Stomach (tissue), 4 donors: ENCODE measurements at regions not wholly inside any gene's neighbourhood (a gene's known extent, or its start where the extent isn't known, plus 50 kb on each side); places are given as distances from the start of the nearest gene placed in this dataset.

Experiments used
- EP300 ChIP-seq: sonication (generic); formaldehyde crosslinking; IDR thresholded peaks from one replicate; pipeline ENCODE4 v1.6.1; 2017; ENCODE audit warnings: antibody characterized with exemption
- POLR2AphosphoS5 ChIP-seq, 3 donors: sonication (generic); formaldehyde crosslinking; IDR thresholded peaks; one replicate each; pipeline ENCODE4 v1.6.1; 2016; ENCODE audit warnings: antibody characterized with exemption in 3 of 3
- TF ChIP-seq, protein P1 (sequence below), 7 experiments: fragments of 450-650 bp in 4 of 7; fragments of 200-600 bp in 3 of 7; sonication (generic) in 3 of 7; IDR thresholded peaks; one replicate each; pipeline ENCODE4 v1.5.1; 2016 to 2019; ENCODE audit warnings: antibody characterized with exemption in 7 of 7, control low read depth in 2 of 7, mild to moderate bottlenecking in 1 of 7

DNA sequence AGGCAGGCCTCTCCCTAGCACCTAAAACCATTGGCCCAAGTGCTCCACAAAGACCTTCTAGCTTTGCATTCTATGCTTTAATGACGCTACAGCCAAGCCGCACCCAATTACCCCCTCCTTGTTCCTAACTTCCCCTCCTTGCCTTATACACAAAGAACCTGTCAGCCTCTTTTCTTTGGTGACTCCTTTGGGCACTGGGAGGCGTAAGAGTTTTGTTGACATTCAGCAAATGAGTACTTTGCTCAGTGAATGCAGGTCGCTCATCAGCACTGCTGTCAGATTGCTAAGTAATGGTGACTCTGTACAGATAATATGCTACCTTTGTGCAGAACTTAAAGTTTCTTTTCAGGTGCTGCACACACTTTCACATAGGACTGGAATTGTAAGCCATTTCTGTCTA lies 187.6 kb upstream of the FAM78B start:
- TF ChIP-seq, protein P1, sequence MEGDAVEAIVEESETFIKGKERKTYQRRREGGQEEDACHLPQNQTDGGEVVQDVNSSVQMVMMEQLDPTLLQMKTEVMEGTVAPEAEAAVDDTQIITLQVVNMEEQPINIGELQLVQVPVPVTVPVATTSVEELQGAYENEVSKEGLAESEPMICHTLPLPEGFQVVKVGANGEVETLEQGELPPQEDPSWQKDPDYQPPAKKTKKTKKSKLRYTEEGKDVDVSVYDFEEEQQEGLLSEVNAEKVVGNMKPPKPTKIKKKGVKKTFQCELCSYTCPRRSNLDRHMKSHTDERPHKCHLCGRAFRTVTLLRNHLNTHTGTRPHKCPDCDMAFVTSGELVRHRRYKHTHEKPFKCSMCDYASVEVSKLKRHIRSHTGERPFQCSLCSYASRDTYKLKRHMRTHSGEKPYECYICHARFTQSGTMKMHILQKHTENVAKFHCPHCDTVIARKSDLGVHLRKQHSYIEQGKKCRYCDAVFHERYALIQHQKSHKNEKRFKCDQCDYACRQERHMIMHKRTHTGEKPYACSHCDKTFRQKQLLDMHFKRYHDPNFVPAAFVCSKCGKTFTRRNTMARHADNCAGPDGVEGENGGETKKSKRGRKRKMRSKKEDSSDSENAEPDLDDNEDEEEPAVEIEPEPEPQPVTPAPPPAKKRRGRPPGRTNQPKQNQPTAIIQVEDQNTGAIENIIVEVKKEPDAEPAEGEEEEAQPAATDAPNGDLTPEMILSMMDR (IDR thresholded peaks at IDR 0.05): no peak
- TF ChIP-seq POLR2AphosphoS5 (IDR thresholded peaks at IDR 0.05) (no peak), EP300 (no peak)
